Small intestine (tissue), 7 donors: ENCODE measurements at regions not wholly inside any gene's neighbourhood (a gene's known extent, or its start where the extent isn't known, plus 50 kb on each side); places are given as distances from the start of the nearest gene placed in this dataset.
A peak's percentile ranks its signal among the peaks of the same experiment; 100 is the strongest.

Experiments
- DNase-seq, 2 donors: peaks; one replicate each; pipeline versions ENCODE4 v3.0.0 to v3.0.0-alpha.2; 2013
- FAIRE-seq: peaks from 2 replicates; lab custom pipeline; 2012; peaks lifted over from hg19 to GRCh38; lab: Jason Lieb, UNC
- H3K27ac ChIP-seq, 3 donors: one replicate each; pipeline ENCODE4 v1.5.1; 2013; ENCODE audit warnings: low read length in 2 of 3, mild to moderate bottlenecking in 2 of 3, control low read depth in 1 of 3, inconsistent platforms in 1 of 3, low read depth in 1 of 3, moderate library complexity in 1 of 3
- H3K27me3 ChIP-seq, 3 donors: one replicate each; pipeline ENCODE4 v1.6.1; 2013; ENCODE audit warnings: low read length in 3 of 3, inconsistent platforms in 1 of 3; ENCODE audit not compliant: control insufficient read depth in 3 of 3, insufficient read depth in 3 of 3
- H3K36me3 ChIP-seq, 3 donors: one replicate each; pipeline ENCODE4 v1.6.1; 2013; ENCODE audit warnings: low read length in 3 of 3, inconsistent platforms in 1 of 3, low read depth in 1 of 3, mild to moderate bottlenecking in 1 of 3, moderate library complexity in 1 of 3; ENCODE audit not compliant: control insufficient read depth in 3 of 3, insufficient read depth in 2 of 3
- H3K4me1 ChIP-seq, 3 donors: one replicate each; pipeline ENCODE4 v1.6.1; 2013; ENCODE audit warnings: low read length in 2 of 3, inconsistent platforms in 1 of 3, low read depth in 1 of 3, mild to moderate bottlenecking in 1 of 3, moderate library complexity in 1 of 3; ENCODE audit not compliant: control insufficient read depth in 3 of 3, insufficient read depth in 2 of 3
- H3K4me3 ChIP-seq, 3 donors: one replicate each; pipeline ENCODE4 v1.5.1; 2013; ENCODE audit warnings: low read length in 3 of 3, control low read depth in 1 of 3, inconsistent platforms in 1 of 3, low read depth in 1 of 3, mild to moderate bottlenecking in 1 of 3, moderate library complexity in 1 of 3
- H3K9me3 ChIP-seq, 2 donors: one replicate each; pipeline ENCODE4 v1.6.1; 2013; ENCODE audit warnings: low read depth in 1 of 2, low read length in 1 of 2; ENCODE audit not compliant: control insufficient read depth in 2 of 2, insufficient read depth in 1 of 2
- WGBS, 3 donors: extraction: QIAGEN DNeasy Blood & Tissue Kit; methylation state at CpG; one replicate each; pipeline ENCODE4 v1.1.7; 2013; 5-methylcytosine and 5-hydroxymethylcytosine counted together
- donor health status: healthy with polysubstance abuse.
- donor health status: control.
- donor health status: control.
- donor health status: Bipolar disorder and iron deficiency.
- donor health status: healthy.

DNA sequence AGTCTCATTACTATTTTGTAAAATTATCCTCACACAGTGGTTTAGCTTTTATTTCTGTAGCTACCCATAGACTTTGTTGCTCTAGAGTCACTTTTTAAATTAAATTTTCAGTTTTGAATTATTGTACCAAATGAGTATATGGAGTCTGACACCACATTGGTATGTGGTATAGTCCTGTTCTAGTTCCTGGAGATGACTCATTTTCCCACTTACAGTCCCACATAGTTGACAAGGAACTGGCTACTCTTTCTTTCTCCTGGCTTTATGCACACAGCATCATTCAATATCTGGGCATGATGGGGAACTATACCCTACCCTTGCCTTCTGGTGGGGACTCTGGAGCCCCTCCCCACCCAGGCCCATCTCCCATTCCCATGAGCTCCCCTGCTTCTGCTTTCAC, 92.6 kb upstream of the RAB11FIP2 start:
- Histone ChIP-seq H3K36me3 (no peaks in the 10 kb centered on the region), H3K27ac (no peak overlapping the region), H3K4me3 (no peak overlapping the region), H3K9me3 (peaks cover 0 to 3% of the 10 kb centered on the region in 2 donors), H3K27me3 (no peaks in the 10 kb centered on the region), H3K4me1 (peaks cover 0 to 10% (median 0%) of the 10 kb centered on the region in 3 donors)
- FAIRE-seq, result no peak
- DNase-seq, result no peak

DNA sequence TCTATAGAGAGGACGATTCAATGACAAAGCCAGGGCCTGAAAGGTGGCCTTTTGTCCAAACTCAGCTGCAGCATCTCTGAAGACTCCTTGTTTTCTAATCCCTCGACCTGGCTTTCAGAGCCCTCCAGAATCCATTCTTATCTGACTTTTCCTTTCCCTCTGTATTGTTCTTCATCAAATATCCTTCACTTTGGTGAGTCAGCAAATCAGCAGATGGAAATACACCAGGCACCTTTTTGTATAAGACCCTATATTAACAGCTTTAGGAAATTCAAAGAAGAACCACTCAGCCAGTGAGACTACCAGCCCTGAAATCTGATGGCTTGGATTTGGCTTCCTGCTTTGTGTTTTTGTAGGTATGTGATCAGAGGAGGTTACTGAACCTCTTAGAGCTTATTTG, 81.9 kb upstream of the RAB11FIP2 start:
- no peaks in the 10 kb centered on the region for H3K4me1 ChIP-seq
- peaks cover 0 to 3% (median 0%) of the 10 kb centered on the region in 3 donors for H3K27me3 ChIP-seq
- no peaks in the 10 kb centered on the region for H3K9me3 ChIP-seq
- H3K27ac ChIP-seq, result no peak overlapping the region
- no peak for DNase-seq
- FAIRE-seq, result no peak
- WGBS, 3 donors, result 72 to 78% (median 77%) methylated on average over 2 of the region's 2 CpGs
- no peak overlapping the region for H3K4me3 ChIP-seq
- no peaks in the 10 kb centered on the region for H3K36me3 ChIP-seq

DNA sequence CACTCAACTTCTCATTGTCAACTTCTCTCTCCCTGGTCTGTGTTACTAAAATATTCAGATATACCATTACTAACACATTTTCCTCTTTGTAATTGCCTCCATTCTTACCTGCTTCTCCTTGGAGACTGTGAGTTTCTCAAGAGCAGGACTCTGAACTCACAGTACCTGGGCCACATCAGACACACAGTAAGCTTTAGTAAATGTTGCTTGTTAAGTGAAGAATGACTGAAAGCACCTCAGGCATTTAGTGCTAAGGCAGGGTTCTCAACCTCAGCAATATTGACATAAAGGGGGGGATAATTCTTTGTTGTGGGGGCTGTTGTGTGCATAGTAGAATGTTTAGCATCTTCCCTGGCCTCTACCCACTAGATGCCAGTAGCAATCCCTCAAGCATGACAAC, 72.0 kb upstream of the RAB11FIP2 start:
- H3K27ac ChIP-seq, result no peak overlapping the region
- H3K4me1 ChIP-seq, result peaks cover 0 to 8% (median 0%) of the 10 kb centered on the region in 3 donors
- DNase-seq (peak in 1 of 2 donors; percentile 51), FAIRE-seq (no peak)
- no peaks in the 10 kb centered on the region for H3K36me3 ChIP-seq
- no peaks in the 10 kb centered on the region for H3K27me3 ChIP-seq
- no peak overlapping the region for H3K4me3 ChIP-seq
- H3K9me3 ChIP-seq, result no peaks in the 10 kb centered on the region

DNA sequence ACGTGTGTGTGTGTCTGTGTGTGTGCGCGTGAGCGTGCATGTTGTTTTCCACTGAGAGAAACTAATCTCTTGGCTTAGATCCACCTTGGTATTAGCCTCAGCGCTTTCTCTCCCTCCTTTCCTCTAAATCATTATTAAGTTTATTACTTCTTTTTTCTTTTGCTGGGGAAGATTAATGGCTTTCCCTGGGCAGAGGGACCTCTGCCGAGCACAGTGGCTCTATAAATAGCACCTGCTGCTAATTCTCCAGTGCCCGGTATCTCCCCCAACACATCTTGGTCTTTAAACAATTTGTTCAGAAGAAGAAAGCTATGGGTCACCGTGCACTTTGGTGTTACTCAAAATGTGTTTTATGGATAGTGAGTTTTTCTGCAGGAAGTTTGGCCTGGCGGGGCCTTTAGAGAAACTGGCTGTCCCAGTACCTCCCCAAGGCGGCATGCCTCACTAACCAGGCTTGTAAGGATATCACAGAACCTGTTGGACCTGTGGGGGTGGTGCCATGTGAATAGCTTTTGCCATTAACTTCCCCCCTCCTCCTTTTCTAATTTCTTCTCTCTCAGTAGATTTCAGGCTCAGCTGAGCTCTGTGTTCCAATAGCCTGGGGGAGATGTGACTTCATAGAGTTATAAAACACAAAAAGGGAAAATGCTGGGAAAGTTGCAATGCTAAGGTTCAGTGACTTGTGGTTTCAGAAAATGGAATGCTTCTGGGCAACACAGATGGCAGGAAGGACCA, 70.1 kb upstream of the RAB11FIP2 start:
- Histone ChIP-seq H3K9me3 (no peaks in the 10 kb centered on the region), H3K4me3 (no peak overlapping the region), H3K4me1 (peaks cover 0 to 8% (median 0%) of the 10 kb centered on the region in 3 donors), H3K27ac (no peak overlapping the region), H3K27me3 (no peaks in the 10 kb centered on the region), H3K36me3 (no peaks in the 10 kb centered on the region)
- 59 to 68% (median 60%) methylated on average over 10 of the region's 10 CpGs for WGBS, 3 donors
- DNase-seq, result no peak
- FAIRE-seq, result no peak

DNA sequence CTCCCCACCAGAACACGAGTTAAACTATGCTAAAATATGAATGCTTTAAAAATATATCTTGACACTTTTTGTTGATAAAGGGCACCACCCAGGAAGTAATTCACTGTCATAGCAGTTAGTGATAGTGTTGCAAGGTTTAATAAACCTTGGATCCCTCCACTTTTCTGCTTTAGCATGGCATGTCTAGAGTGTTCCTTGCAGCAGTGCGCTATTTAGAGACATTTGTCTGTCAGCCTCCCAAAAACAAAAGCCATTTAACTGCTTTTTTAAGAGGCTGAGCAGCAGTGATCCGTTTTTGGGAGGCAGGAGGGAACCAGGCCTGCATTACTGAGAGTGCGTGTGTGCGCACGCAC, 69.6 kb upstream of the RAB11FIP2 start:
- WGBS, 3 donors, result 63 to 72% (median 64%) methylated on average over 6 of the region's 6 CpGs
- no peak for DNase-seq
- H3K9me3 ChIP-seq, result no peaks in the 10 kb centered on the region

DNA sequence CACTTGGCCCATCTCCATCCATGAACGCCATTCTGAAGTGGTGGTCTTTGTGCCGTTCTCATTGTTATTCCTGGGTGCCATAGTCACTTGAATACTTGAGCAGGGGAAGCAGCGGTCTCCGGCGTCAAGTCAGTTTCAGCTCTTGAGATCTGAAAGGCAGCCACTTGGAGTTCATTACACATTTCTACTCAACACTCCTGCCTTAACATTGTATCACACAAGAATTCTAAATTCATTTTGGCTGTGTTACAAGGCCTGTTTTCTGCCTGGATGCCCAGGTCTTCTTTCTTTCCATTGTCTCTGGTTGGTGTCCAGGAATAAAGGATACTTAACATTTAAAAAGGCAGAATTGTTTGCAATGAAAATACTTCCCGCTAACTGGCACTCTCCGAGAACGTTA, 69.0 kb upstream of the RAB11FIP2 start:
- FAIRE-seq (no peak), DNase-seq (no peak)
- no peak overlapping the region for H3K4me3 ChIP-seq
- no peaks in the 10 kb centered on the region for H3K36me3 ChIP-seq
- H3K9me3 ChIP-seq, result no peaks in the 10 kb centered on the region
- peaks cover 0 to 8% (median 0%) of the 10 kb centered on the region in 3 donors for H3K4me1 ChIP-seq
- H3K27ac ChIP-seq, result no peak overlapping the region
- H3K27me3 ChIP-seq, result no peaks in the 10 kb centered on the region
- 89 to 96% (median 93%) methylated on average over 8 of the region's 8 CpGs for WGBS, 3 donors

More for the DNA sequence above, 69.6 kb upstream of the RAB11FIP2 start:
- H3K36me3 ChIP-seq, result no peaks in the 10 kb centered on the region
- H3K27me3 ChIP-seq, result no peaks in the 10 kb centered on the region
- H3K4me1 ChIP-seq, result peaks cover 0 to 8% (median 0%) of the 10 kb centered on the region in 3 donors
- H3K27ac ChIP-seq, result no peak overlapping the region
- FAIRE-seq, result no peak
- H3K4me3 ChIP-seq, result no peak overlapping the region

DNA sequence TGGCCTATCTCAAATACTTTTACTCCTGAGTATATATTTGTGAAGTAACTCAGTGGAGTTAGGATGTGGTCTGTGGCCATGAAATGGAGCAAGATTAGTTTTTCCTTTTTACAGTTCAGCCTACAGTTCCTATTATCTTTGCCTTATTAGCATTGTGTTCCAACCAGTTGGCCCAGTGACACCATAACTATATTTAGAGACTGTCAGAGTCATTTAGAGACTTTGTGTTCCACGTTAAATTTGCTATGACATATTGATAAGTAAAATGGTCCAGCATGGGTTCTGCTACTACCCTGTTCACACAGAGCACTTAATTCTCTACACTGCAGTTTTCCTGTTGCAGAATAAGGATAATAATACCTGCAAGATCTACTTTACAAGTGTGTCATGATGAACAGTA, 68.3 kb upstream of the RAB11FIP2 start:
- H3K27me3 ChIP-seq, result no peaks in the 10 kb centered on the region
- peaks cover 0 to 8% (median 0%) of the 10 kb centered on the region in 3 donors for H3K4me1 ChIP-seq
- no peak overlapping the region for H3K27ac ChIP-seq
- FAIRE-seq (no peak), DNase-seq (no peak)
- H3K4me3 ChIP-seq, result no peak overlapping the region
- H3K36me3 ChIP-seq, result no peaks in the 10 kb centered on the region
- WGBS, 3 donors, result 41 to 74% (median 67%) methylated on average over 1 of the region's 1 CpG
- no peaks in the 10 kb centered on the region for H3K9me3 ChIP-seq

DNA sequence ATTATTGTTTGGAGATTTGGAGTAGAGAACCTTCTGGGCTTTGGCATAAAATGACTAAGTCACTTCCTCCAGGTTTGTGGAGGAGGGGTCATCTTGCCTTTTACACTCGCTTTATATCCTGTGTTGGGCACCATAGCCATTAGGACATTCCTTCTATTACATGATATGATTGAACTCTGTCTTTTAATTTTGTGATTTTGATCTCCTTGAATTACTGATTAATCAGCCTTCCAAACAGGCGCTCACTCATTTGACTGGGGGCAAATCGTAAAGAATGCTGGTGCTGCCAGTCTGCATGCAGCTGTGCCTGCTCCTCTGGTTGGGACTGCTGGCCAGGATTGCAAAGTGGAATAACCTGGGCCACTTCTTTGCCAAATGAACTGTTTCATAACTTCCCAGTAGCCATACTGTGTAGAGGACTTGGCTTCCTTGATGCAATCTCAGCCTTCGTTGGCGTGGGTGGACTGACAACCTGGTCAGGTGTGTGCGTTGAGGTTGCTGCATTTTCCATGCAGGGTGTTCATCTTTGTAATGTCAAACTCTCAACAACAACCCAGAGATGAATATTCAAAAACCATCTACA, 65.9 kb upstream of the RAB11FIP2 start:
- no peak for DNase-seq
- H3K4me1 ChIP-seq, result peaks cover 0 to 5% (median 0%) of the 10 kb centered on the region in 3 donors
- H3K27ac ChIP-seq, result no peak overlapping the region
- no peak overlapping the region for H3K4me3 ChIP-seq
- no peaks in the 10 kb centered on the region for H3K27me3 ChIP-seq
- no peaks in the 10 kb centered on the region for H3K9me3 ChIP-seq
- WGBS, 3 donors, result 81 to 90% (median 87%) methylated on average over 6 of the region's 6 CpGs
- H3K36me3 ChIP-seq, result no peaks in the 10 kb centered on the region
- no peak for FAIRE-seq
